Liver (tissue), 8 donors: ENCODE measurements at regions not wholly inside any gene's neighbourhood (a gene's known extent, or its start where the extent isn't known, plus 50 kb on each side); places are given as distances from the start of the nearest gene placed in this dataset.

Experiments used
- DNase-seq: peaks from one replicate; pipeline ENCODE4 v3.0.0-alpha.2; 2017; ENCODE audit warnings: low spot score
- H3K27ac ChIP-seq, 2 donors: one replicate each; pipeline ENCODE4 v1.7.0; 2013; ENCODE audit warnings: inconsistent platforms in 2 of 2, low read length in 2 of 2, control low read depth in 1 of 2, low read depth in 1 of 2, mild to moderate bottlenecking in 1 of 2
- H3K27me3 ChIP-seq, 4 donors: one replicate each; pipeline versions ENCODE4 v1.6.1 to v1.7.0; 2013; ENCODE audit warnings: low read length in 3 of 4, inconsistent platforms in 1 of 4, mild to moderate bottlenecking in 1 of 4, moderate library complexity in 1 of 4; ENCODE audit not compliant: control insufficient read depth in 4 of 4, insufficient read depth in 4 of 4
- H3K36me3 ChIP-seq, 4 donors: one replicate each; pipeline versions ENCODE4 v1.6.1 to v1.7.0; 2013; ENCODE audit warnings: low read length in 3 of 4, mild to moderate bottlenecking in 3 of 4, low read depth in 1 of 4, moderate library complexity in 1 of 4; ENCODE audit not compliant: control insufficient read depth in 4 of 4, insufficient read depth in 3 of 4
- H3K4me1 ChIP-seq, 4 donors: one replicate each; pipeline versions ENCODE4 v1.6.1 to v1.7.0; 2013; ENCODE audit warnings: low read length in 3 of 4, mild to moderate bottlenecking in 3 of 4, moderate library complexity in 1 of 4; ENCODE audit not compliant: control insufficient read depth in 4 of 4, insufficient read depth in 4 of 4
- H3K4me3 ChIP-seq, 3 donors: one replicate each; pipeline versions ENCODE4 v1.6.1 to v1.7.0; 2013; ENCODE audit warnings: low read length in 3 of 3, control low read depth in 1 of 3, low read depth in 1 of 3, mild to moderate bottlenecking in 1 of 3
- H3K9ac ChIP-seq, 2 donors: one replicate each; pipeline ENCODE4 v1.7.0; 2013; ENCODE audit warnings: low read length in 2 of 2, mild to moderate bottlenecking in 2 of 2, moderate library complexity in 2 of 2, control low read depth in 1 of 2, low read depth in 1 of 2
- H3K9me3 ChIP-seq, 4 donors: one replicate each; pipeline versions ENCODE4 v1.6.1 to v1.7.0; 2013; ENCODE audit warnings: low read length in 3 of 4; ENCODE audit not compliant: control insufficient read depth in 4 of 4
- ATF3 ChIP-seq: IDR thresholded peaks from 2 replicates; pipeline ENCODE4 v1.6.1; 2016; ENCODE audit warnings: antibody characterized with exemption
- CTCF ChIP-seq: fragments of 150-350 bp; IDR thresholded peaks from 2 replicates; pipeline ENCODE4 v1.5.1; 2017; ENCODE audit warnings: improper control_type of control experiment, low read depth, low read length; ENCODE audit not compliant: missing input control
- EGR1 ChIP-seq, 2 donors: IDR thresholded peaks; 2 replicates each; pipeline ENCODE4 v1.6.1; 2016 to 2018; ENCODE audit warnings: antibody characterized with exemption in 2 of 2, low read depth in 2 of 2
- FOXA1 ChIP-seq: IDR thresholded peaks from 2 replicates; pipeline ENCODE4 v1.6.1; 2016; ENCODE audit warnings: antibody characterized with exemption
- FOXA2 ChIP-seq: IDR thresholded peaks from 2 replicates; pipeline ENCODE4 v1.6.1; 2016; ENCODE audit warnings: antibody characterized with exemption
- HNF4G ChIP-seq: IDR thresholded peaks from 2 replicates; pipeline ENCODE4 v1.6.1; 2016; ENCODE audit warnings: antibody characterized with exemption
- JUND ChIP-seq, 2 donors: IDR thresholded peaks; 2 replicates each; pipeline ENCODE4 v1.6.1; 2016; ENCODE audit warnings: antibody characterized with exemption in 2 of 2
- MAX ChIP-seq: IDR thresholded peaks from 2 replicates; pipeline ENCODE4 v1.6.1; 2016; ENCODE audit warnings: antibody characterized with exemption
- NR2F2 ChIP-seq: IDR thresholded peaks from 2 replicates; pipeline ENCODE4 v1.6.1; 2016; ENCODE audit warnings: antibody characterized with exemption
- RAD21 ChIP-seq, 2 donors: IDR thresholded peaks; 2 replicates each; pipeline ENCODE4 v1.6.1; 2016; ENCODE audit warnings: antibody characterized with exemption in 2 of 2, mild to moderate bottlenecking in 2 of 2
- REST ChIP-seq: IDR thresholded peaks from 2 replicates; pipeline ENCODE4 v1.6.1; 2016; ENCODE audit warnings: antibody characterized with exemption, mild to moderate bottlenecking
- RXRA ChIP-seq, 2 donors: IDR thresholded peaks; 2 replicates each; pipeline ENCODE4 v1.6.1; 2017 to 2018; ENCODE audit warnings: antibody characterized with exemption in 2 of 2, mild to moderate bottlenecking in 1 of 2
- TAF1 ChIP-seq: conservative IDR thresholded peaks from 2 replicates; pipeline ENCODE4 v1.6.1; 2016; ENCODE audit warnings: antibody characterized with exemption, mild to moderate bottlenecking
- YY1 ChIP-seq: IDR thresholded peaks from 2 replicates; pipeline ENCODE4 v1.6.1; 2016; ENCODE audit warnings: antibody characterized with exemption, mild to moderate bottlenecking
- ZBTB33 ChIP-seq: IDR thresholded peaks from 2 replicates; pipeline ENCODE4 v1.6.1; 2016; ENCODE audit warnings: antibody characterized with exemption
- WGBS: extraction: QIAGEN DNeasy Blood & Tissue Kit; methylation state at CpG from one replicate; pipeline ENCODE4 v1.1.7; 2013; 5-methylcytosine and 5-hydroxymethylcytosine counted together
- donor health status: healthy.
- donor health status: healthy.
- donor health status: healthy.
- donor health status: healthy.
- donor health status: healthy.

- H3K27me3 ChIP-seq: peaks cover 0 to 2% (median 0%) of the 10 kb centered on the region in 4 donors
- WGBS: 69% methylated on average over 4 of the region's 4 CpGs
- DNase-seq: no peak
Observed at GRCh38 chr18:75898651-75899050, 471.1 kb upstream of the SMIM21 start.

More at GRCh38 chr18:75898651-75899050, 471.1 kb upstream of the SMIM21 start:
- H3K27ac ChIP-seq: no peak overlapping the region
- H3K36me3 ChIP-seq: no peaks in the 10 kb centered on the region
- H3K9ac ChIP-seq: no peak overlapping the region
- no peaks in the 10 kb centered on the region for H3K9me3 ChIP-seq
- H3K4me3 ChIP-seq: no peak overlapping the region
- TF ChIP-seq MAX (no peak), HNF4G (no peak), FOXA1 (no peak), REST (no peak), CTCF (no peak), ATF3 (no peak), RXRA (IDR thresholded peaks at IDR 0.05) (no peak), FOXA2 (no peak), TAF1 (no peak), EGR1 (IDR thresholded peaks at IDR 0.05; ENCODE audit: low read depth in 2 of 2) (no peak), NR2F2 (no peak), RAD21 (IDR thresholded peaks at IDR 0.05) (no peak), YY1 (no peak), JUND (IDR thresholded peaks at IDR 0.05) (no peak), ZBTB33 (no peak)
- H3K4me1 ChIP-seq: no peaks in the 10 kb centered on the region
